GM12878 (cell line): ENCODE measurements at regions not wholly inside any gene's neighbourhood (a gene's known extent, or its start where the extent isn't known, plus 50 kb on each side); places are given as distances from the start of the nearest gene placed in this dataset.

Source experiments
- ATAC-seq: fragments of 200-7000 bp; cut with Tn5 transposase; 3 replicates; pipeline ENCODE4 v1.9.1; 2020; ENCODE audit warnings: mild to moderate bottlenecking, moderate library complexity
- BruUV-seq: library from RNA; stranded (reverse); fragments of 400-500 nt; replicated peaks from 2 replicates; lab custom pipeline; 2021; lab: Mats Ljungman, UMichigan
- CTCF ChIA-PET: fragments of 300-600 bp; sonication (Branson Sonifier 250); formaldehyde crosslinking; extraction: SDS; loops from one replicate; lab custom pipeline; 2021; ENCODE audit warnings: inconsistent platforms; lab: Yijun Ruan, JAX
- POLR2A ChIA-PET: fragments of 350-600 bp; formaldehyde crosslinking; extraction: SDS; loops from one replicate; lab custom pipeline; 2021; ENCODE audit warnings: inconsistent platforms; lab: Charles Lee
- RAD21 ChIA-PET: fragments of 300-600 bp; sonication (Branson Sonifier 250); formaldehyde crosslinking; loops from one replicate; lab custom pipeline; 2023; ENCODE audit warnings: antibody characterized with exemption; ENCODE audit not compliant: unreplicated experiment; lab: Charles Lee
- SMC1A ChIA-PET: fragments of 300-600 bp; sonication (Branson Sonifier 250); formaldehyde crosslinking; loops from one replicate; lab custom pipeline; 2023; ENCODE audit not compliant: unreplicated experiment, uncharacterized antibody; lab: Charles Lee
- DNase-seq: peaks from one replicate; pipeline ENCODE4 v3.0.0-alpha.2; 2011; ENCODE audit warnings: low read depth, low spot score
- FAIRE-seq: peaks from 3 replicates; lab custom pipeline; 2011; peaks lifted over from hg19 to GRCh38; lab: Jason Lieb, UNC
- H2AFZ ChIP-seq: 2 replicates; pipeline ENCODE4 v1.6.0; 2011; ENCODE audit warnings: low read depth, low read length, control low read depth; ENCODE audit not compliant: control insufficient read depth
- H3K27ac ChIP-seq: 2 replicates; pipeline ENCODE4 v1.5.1; 2011; ENCODE audit warnings: control low read depth; ENCODE audit not compliant: control insufficient read depth, insufficient read depth
- H3K27me3 ChIP-seq, 2 experiments: replicated peaks in 1 of 2; 2 replicates each; pipeline versions ENCODE4 v1.6.0 to v1.6.1; 2011; ENCODE audit warnings: low read length in 1 of 2; ENCODE audit not compliant: control insufficient read depth in 2 of 2, insufficient read depth in 2 of 2
- H3K36me3 ChIP-seq, 2 experiments: 2 replicates each; pipeline ENCODE4 v1.5.1; 2011; ENCODE audit warnings: low read length in 1 of 2; ENCODE audit not compliant: control insufficient read depth in 2 of 2, insufficient read depth in 2 of 2
- H3K4me1 ChIP-seq: 2 replicates; pipeline ENCODE4 v1.6.1; 2011; ENCODE audit warnings: mild to moderate bottlenecking, low read length, moderate library complexity, mixed read lengths; ENCODE audit not compliant: control insufficient read depth, insufficient read depth
- H3K4me2 ChIP-seq: 2 replicates; pipeline ENCODE4 v1.6.0; 2011; ENCODE audit warnings: control low read depth; ENCODE audit not compliant: control insufficient read depth, insufficient read depth
- H3K4me3 ChIP-seq: fragments of 200-600 bp; sonication (generic); 2 replicates; pipeline ENCODE4 v1.5.1; 2016
- H3K79me2 ChIP-seq: 2 replicates; pipeline ENCODE4 v1.6.0; 2011; ENCODE audit warnings: low read length; ENCODE audit not compliant: control insufficient read depth, insufficient read depth
- H3K9ac ChIP-seq: 2 replicates; pipeline ENCODE4 v1.8.0; 2011; ENCODE audit warnings: low read length, control low read depth, mixed read lengths; ENCODE audit not compliant: control insufficient read depth, insufficient read depth
- H3K9me3 ChIP-seq: replicated peaks from 3 replicates; pipeline ENCODE4 v1.5.1; 2011; ENCODE audit warnings: mild to moderate bottlenecking, low read length; ENCODE audit not compliant: control insufficient read depth, insufficient read depth
- H4K20me1 ChIP-seq: 2 replicates; pipeline ENCODE4 v1.6.0; 2011; ENCODE audit not compliant: control insufficient read depth, insufficient read depth
- CHD1 ChIP-seq: IDR thresholded peaks from 2 replicates; pipeline ENCODE4 v1.6.1; 2012; ENCODE audit warnings: low read depth, low read length, improper control_type of control experiment
- CHD2 ChIP-seq: IDR thresholded peaks from 2 replicates; pipeline ENCODE4 v1.6.1; 2011; ENCODE audit warnings: low read depth, low read length, improper control_type of control experiment, borderline replicate concordance
- CUX1 ChIP-seq: IDR thresholded peaks from 2 replicates; pipeline ENCODE4 v1.6.1; 2012; ENCODE audit warnings: improper control_type of control experiment, low read depth, low read length; ENCODE audit not compliant: insufficient replicate concordance
- HCFC1 ChIP-seq: fragments of 150-350 bp; IDR thresholded peaks from 2 replicates; pipeline ENCODE4 v1.6.1; 2014; ENCODE audit warnings: low read length
- HDAC2 ChIP-seq: fragments of 200-600 bp; sonication (generic); IDR thresholded peaks from 2 replicates; pipeline ENCODE4 v1.6.1; 2017
- IKZF1 ChIP-seq: fragments of 450-650 bp; conservative IDR thresholded peaks from 2 replicates; pipeline ENCODE4 v1.6.1; 2017; ENCODE audit warnings: antibody characterized with exemption, mild to moderate bottlenecking
- KAT2A ChIP-seq: conservative IDR thresholded peaks from 2 replicates; pipeline ENCODE4 v1.6.1; 2011; ENCODE audit warnings: low read depth, low read length; ENCODE audit not compliant: control insufficient read depth
- KDM1A ChIP-seq: fragments of 200-600 bp; sonication (generic); IDR thresholded peaks from 2 replicates; pipeline ENCODE4 v1.6.1; 2016; ENCODE audit warnings: borderline replicate concordance
- NFIC ChIP-seq: IDR thresholded peaks from 2 replicates; pipeline ENCODE4 v1.6.1; 2012; ENCODE audit warnings: low read depth, mild to moderate bottlenecking, inconsistent platforms, low read length, moderate library complexity
- NFYB ChIP-seq: IDR thresholded peaks from 2 replicates; pipeline ENCODE4 v1.6.1; 2011; ENCODE audit warnings: low read depth, mild to moderate bottlenecking, low read length, improper control_type of control experiment, moderate library complexity; ENCODE audit not compliant: insufficient read depth
- RFX5 ChIP-seq: IDR thresholded peaks from 2 replicates; pipeline ENCODE4 v1.6.1; 2011; ENCODE audit warnings: low read depth, low read length, improper control_type of control experiment
- SIX5 ChIP-seq: IDR thresholded peaks from 2 replicates; pipeline ENCODE4 v1.6.1; 2011; ENCODE audit warnings: mild to moderate bottlenecking, low read depth, low read length, moderate library complexity; ENCODE audit not compliant: severe bottlenecking
- SREBF2 ChIP-seq: IDR thresholded peaks from 2 replicates; pipeline ENCODE4 v1.6.1; 2012; ENCODE audit warnings: mild to moderate bottlenecking, low read length
- TCF3 ChIP-seq: IDR thresholded peaks from 2 replicates; pipeline ENCODE4 v1.6.1; 2012; ENCODE audit warnings: low read depth, mild to moderate bottlenecking, low read length, borderline replicate concordance; ENCODE audit not compliant: insufficient read depth
- in situ Hi-C: fragments of 300-500 bp; cut with MboI; formaldehyde crosslinking; loops from 9 replicates; pipeline ENCODE4 v1.14.3; 2018; ENCODE audit warnings: mixed read lengths
- intact Hi-C: fragments of 100-400 bp; cut with micrococcal nuclease; formaldehyde crosslinking; loops from one replicate; pipeline ENCODE4 v1.14.2; 2022; ENCODE audit not compliant: unreplicated experiment
- TF ChIP-seq, protein P1 (sequence below): fragments of 450-650 bp; IDR thresholded peaks from 2 replicates; pipeline ENCODE4 v1.6.1; 2016; ENCODE audit warnings: mild to moderate bottlenecking, moderate library complexity, borderline replicate concordance

GRCh38 chr5:29414681-29415080, 1778.8 kb upstream of the CDH6 start:
- RAD21 ChIA-PET, result no interaction called here
- CTCF ChIA-PET, result no interaction called here
- intact Hi-C loops, result no loop called here

More at GRCh38 chr5:29414681-29415080, 1778.8 kb upstream of the CDH6 start:
- Histone ChIP-seq H3K9ac (no peak overlapping the region), H3K36me3 (no peaks in the 10 kb centered on the region), H3K4me1 (no peaks in the 10 kb centered on the region), H4K20me1 (no peaks in the 10 kb centered on the region), H3K27ac (no peak overlapping the region), H3K9me3 (no peaks in the 10 kb centered on the region), H3K79me2 (no peaks in the 10 kb centered on the region), H3K4me3 (no peak overlapping the region), H2AFZ (no peak overlapping the region), H3K4me2 (no peak overlapping the region), H3K27me3 (no peaks in the 10 kb centered on the region)
- no TSS peak for BruUV-seq
- POLR2A ChIA-PET, result no interaction called here
- ATAC-seq (no peak), DNase-seq (no peak), FAIRE-seq (no peak)
- in situ Hi-C loops, result no loop called here
- TF ChIP-seq RFX5, result no peak
- no peak for TF ChIP-seq CHD1
- TF ChIP-seq IKZF1, result no peak
- no peak for TF ChIP-seq SREBF2
- no peak for TF ChIP-seq CUX1
- no peak for TF ChIP-seq HCFC1
- no peak for TF ChIP-seq NFYB
- TF ChIP-seq HDAC2, result no peak
- TF ChIP-seq KDM1A, result no peak
- TF ChIP-seq SIX5, result no peak
- TF ChIP-seq KAT2A, result no peak
- TF ChIP-seq CHD2, result no peak
- TF ChIP-seq, protein P1, sequence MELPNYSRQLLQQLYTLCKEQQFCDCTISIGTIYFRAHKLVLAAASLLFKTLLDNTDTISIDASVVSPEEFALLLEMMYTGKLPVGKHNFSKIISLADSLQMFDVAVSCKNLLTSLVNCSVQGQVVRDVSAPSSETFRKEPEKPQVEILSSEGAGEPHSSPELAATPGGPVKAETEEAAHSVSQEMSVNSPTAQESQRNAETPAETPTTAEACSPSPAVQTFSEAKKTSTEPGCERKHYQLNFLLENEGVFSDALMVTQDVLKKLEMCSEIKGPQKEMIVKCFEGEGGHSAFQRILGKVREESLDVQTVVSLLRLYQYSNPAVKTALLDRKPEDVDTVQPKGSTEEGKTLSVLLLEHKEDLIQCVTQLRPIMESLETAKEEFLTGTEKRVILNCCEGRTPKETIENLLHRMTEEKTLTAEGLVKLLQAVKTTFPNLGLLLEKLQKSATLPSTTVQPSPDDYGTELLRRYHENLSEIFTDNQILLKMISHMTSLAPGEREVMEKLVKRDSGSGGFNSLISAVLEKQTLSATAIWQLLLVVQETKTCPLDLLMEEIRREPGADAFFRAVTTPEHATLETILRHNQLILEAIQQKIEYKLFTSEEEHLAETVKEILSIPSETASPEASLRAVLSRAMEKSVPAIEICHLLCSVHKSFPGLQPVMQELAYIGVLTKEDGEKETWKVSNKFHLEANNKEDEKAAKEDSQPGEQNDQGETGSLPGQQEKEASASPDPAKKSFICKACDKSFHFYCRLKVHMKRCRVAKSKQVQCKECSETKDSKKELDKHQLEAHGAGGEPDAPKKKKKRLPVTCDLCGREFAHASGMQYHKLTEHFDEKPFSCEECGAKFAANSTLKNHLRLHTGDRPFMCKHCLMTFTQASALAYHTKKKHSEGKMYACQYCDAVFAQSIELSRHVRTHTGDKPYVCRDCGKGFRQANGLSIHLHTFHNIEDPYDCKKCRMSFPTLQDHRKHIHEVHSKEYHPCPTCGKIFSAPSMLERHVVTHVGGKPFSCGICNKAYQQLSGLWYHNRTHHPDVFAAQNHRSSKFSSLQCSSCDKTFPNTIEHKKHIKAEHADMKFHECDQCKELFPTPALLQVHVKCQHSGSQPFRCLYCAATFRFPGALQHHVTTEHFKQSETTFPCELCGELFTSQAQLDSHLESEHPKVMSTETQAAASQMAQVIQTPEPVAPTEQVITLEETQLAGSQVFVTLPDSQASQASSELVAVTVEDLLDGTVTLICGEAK, result no peak
- TF ChIP-seq TCF3, result no peak
- no peak for TF ChIP-seq NFIC
- SMC1A ChIA-PET, result no interaction called here
